ENCODE measurements at regions not wholly inside any gene's neighbourhood (a gene's known extent, or its start where the extent isn't known, plus 50 kb on each side); places are given as distances from the start of the nearest gene placed in this dataset.

DNA sequence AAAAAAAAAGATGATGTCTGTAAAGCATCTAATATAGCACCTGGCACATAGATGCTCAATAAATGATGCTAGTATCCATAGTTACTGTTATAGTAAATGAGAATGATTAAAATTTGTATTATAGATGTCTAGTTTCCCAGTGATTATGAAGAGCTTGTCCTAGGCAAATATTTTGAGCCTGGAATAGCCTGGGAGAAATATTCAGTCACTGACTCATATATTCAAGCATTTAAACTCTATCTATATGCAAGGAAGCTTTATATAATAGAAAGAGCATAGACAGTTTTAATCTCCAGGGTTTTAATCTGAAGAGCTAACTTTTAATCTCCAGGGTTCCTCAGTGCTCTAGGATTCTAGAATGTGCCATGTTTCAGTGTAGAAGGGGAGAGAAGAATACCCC is 91.5 kb upstream of the VASH1 start:
- no peak for TF ChIP-seq EP300 (IDR thresholded peaks at IDR 0.05)
- TF ChIP-seq CTCF (IDR thresholded peaks at IDR 0.05) = no peak

Measured in tibial nerve (tissue), 4 donors.